ENCODE measurements at regions not wholly inside any gene's neighbourhood (a gene's known extent, or its start where the extent isn't known, plus 50 kb on each side); places are given as distances from the start of the nearest gene placed in this dataset.
"Not testable (repeated sequence)": the region's sequence is repeated elsewhere in the genome, so short reads cannot be mapped to it uniquely, and the experiment has no call there.

DNA sequence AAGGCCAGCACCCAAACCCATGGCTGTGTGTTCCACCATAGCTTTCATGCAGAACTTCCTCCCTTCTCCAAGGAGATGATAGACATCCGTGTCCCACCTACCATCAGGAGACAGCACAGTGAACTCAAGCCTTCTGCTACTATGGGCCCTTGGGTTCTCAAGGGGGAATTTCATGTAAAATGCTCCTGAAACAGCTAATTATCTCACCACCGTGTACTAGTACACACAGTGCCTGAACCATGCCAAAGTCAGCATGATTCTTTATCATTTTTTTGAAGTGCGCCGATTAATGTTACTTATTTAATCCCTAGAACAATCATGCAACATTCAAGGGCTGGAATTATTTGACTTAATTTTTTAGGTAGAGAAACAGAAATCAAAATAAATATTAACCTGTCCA, 151.7 kb downstream of the FAM72C start:
- FAIRE-seq; DNase-seq; H3K27me3 ChIP-seq (ENCODE audit: control insufficient read depth, insufficient read depth, low read length); H3K36me3 ChIP-seq (ENCODE audit: control insufficient read depth in 2 of 3, insufficient read depth in 3 of 3, low read length in 3 of 3); intact Hi-C loops (cut with DNase I); H3K4me3 ChIP-seq (ENCODE audit: low read length in 3 of 3); H3K4me1 ChIP-seq (ENCODE audit: control insufficient read depth in 2 of 3, insufficient read depth in 2 of 3, low read depth in 1 of 3, low read length in 3 of 3); H3K9me3 ChIP-seq (ENCODE audit: control insufficient read depth in 2 of 3, insufficient read depth in 1 of 3, low read length in 3 of 3); H3K9ac ChIP-seq (ENCODE audit: low read length in 3 of 3); H3K27ac ChIP-seq (ENCODE audit: low read depth in 2 of 2, low read length in 2 of 2): not testable (repeated sequence)

GRCh38 chr1:143816369-143816768, 155.4 kb downstream of the FAM72C start:
- FAIRE-seq; H3K4me1 ChIP-seq (ENCODE audit: control insufficient read depth in 2 of 3, insufficient read depth in 2 of 3, low read depth in 1 of 3, low read length in 3 of 3); intact Hi-C loops (cut with DNase I); H3K9me3 ChIP-seq (ENCODE audit: control insufficient read depth in 2 of 3, insufficient read depth in 1 of 3, low read length in 3 of 3); H3K36me3 ChIP-seq (ENCODE audit: control insufficient read depth in 2 of 3, insufficient read depth in 3 of 3, low read length in 3 of 3); H3K9ac ChIP-seq (ENCODE audit: low read length in 3 of 3); DNase-seq; H3K27ac ChIP-seq (ENCODE audit: low read depth in 2 of 2, low read length in 2 of 2); H3K27me3 ChIP-seq (ENCODE audit: control insufficient read depth, insufficient read depth, low read length); H3K4me3 ChIP-seq (ENCODE audit: low read length in 3 of 3): not testable (repeated sequence)

- FAIRE-seq; H3K4me1 ChIP-seq (ENCODE audit: control insufficient read depth in 2 of 3, insufficient read depth in 2 of 3, low read depth in 1 of 3, low read length in 3 of 3); H3K4me3 ChIP-seq (ENCODE audit: low read length in 3 of 3); intact Hi-C loops (cut with DNase I); H3K27ac ChIP-seq (ENCODE audit: low read depth in 2 of 2, low read length in 2 of 2); H3K36me3 ChIP-seq (ENCODE audit: control insufficient read depth in 2 of 3, insufficient read depth in 3 of 3, low read length in 3 of 3); H3K9me3 ChIP-seq (ENCODE audit: control insufficient read depth in 2 of 3, insufficient read depth in 1 of 3, low read length in 3 of 3); H3K9ac ChIP-seq (ENCODE audit: low read length in 3 of 3); DNase-seq; H3K27me3 ChIP-seq (ENCODE audit: control insufficient read depth, insufficient read depth, low read length): not testable (repeated sequence)
Observed at GRCh38 chr1:143805374-143805773, 166.4 kb downstream of the FAM72C start.

DNA sequence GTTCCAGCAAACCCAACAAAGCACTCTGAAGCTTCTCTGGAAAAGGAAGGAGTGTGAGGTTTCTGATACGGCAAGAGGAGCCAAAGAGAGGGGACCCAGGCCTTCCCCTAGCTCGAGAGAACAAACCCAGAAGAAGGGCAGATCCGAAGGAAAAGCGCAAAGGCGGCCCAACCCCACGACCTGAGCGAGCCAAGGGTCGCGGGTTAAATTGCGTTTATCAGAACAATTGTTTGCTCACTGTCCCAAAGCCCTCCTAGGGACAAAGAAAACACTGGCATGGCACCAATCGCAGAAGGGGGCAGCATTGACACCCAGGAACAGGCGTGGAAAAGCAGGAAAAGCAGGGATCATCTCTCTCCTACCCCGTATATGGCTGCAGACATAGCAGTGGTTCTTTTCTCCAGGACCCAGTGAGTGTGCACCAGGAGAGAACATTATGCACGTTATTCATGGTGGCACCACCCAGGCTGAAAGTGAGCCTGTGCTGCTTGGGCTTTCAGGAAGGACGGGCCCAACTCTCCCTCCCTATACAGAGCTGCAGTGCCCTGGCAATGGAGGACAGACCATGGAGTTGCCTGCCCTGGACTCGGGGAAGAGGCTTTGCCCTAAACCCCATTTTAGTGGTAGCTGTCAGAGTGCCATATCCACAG, 167.0 kb downstream of the FAM72C start:
- intact Hi-C loops (cut with DNase I); H3K27me3 ChIP-seq (ENCODE audit: control insufficient read depth, insufficient read depth, low read length); H3K36me3 ChIP-seq (ENCODE audit: control insufficient read depth in 2 of 3, insufficient read depth in 3 of 3, low read length in 3 of 3); H3K27ac ChIP-seq (ENCODE audit: low read depth in 2 of 2, low read length in 2 of 2); H3K9ac ChIP-seq (ENCODE audit: low read length in 3 of 3); H3K9me3 ChIP-seq (ENCODE audit: control insufficient read depth in 2 of 3, insufficient read depth in 1 of 3, low read length in 3 of 3); H3K4me1 ChIP-seq (ENCODE audit: control insufficient read depth in 2 of 3, insufficient read depth in 2 of 3, low read depth in 1 of 3, low read length in 3 of 3); FAIRE-seq; H3K4me3 ChIP-seq (ENCODE audit: low read length in 3 of 3): not testable (repeated sequence)
- peak in 1 of 5 donors; percentile 12 for DNase-seq

DNA sequence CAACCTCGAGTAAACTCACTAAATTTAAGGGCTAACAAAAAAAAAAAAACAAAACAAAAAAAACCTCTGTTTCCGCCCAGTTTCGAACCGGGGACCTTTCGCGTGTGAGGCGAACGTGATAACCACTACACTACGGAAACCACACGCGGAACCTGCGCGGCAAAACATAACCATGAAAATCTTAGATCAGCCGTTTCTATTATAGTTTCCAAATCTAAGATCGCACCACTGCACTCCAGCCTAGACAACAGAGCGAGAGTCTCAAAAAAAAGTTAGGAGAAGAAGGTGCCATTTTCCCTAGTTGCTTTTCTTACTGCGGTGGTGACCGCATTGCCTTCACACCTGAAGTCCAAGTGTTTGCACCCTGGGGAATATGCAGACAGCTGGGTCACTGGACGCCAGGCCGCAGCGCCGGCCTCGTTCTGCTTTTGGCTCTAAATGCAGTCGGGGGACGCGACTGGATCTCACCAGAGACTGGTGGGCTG, 167.8 kb downstream of the FAM72C start:
- H3K4me1 ChIP-seq (ENCODE audit: control insufficient read depth in 2 of 3, insufficient read depth in 2 of 3, low read depth in 1 of 3, low read length in 3 of 3); H3K27me3 ChIP-seq (ENCODE audit: control insufficient read depth, insufficient read depth, low read length); H3K27ac ChIP-seq (ENCODE audit: low read depth in 2 of 2, low read length in 2 of 2); intact Hi-C loops (cut with DNase I); FAIRE-seq; H3K36me3 ChIP-seq (ENCODE audit: control insufficient read depth in 2 of 3, insufficient read depth in 3 of 3, low read length in 3 of 3); H3K9me3 ChIP-seq (ENCODE audit: control insufficient read depth in 2 of 3, insufficient read depth in 1 of 3, low read length in 3 of 3): not testable (repeated sequence)
- Histone ChIP-seq H3K9ac (ENCODE audit: low read length in 3 of 3) (peak overlapping the region in 1 of 3 donors; percentile 57), H3K4me3 (ENCODE audit: low read length in 3 of 3) (peak overlapping the region; percentile 47 to 76 (median 61))
- DNase-seq = peak; percentile 28 to 76 (median 52)

DNA sequence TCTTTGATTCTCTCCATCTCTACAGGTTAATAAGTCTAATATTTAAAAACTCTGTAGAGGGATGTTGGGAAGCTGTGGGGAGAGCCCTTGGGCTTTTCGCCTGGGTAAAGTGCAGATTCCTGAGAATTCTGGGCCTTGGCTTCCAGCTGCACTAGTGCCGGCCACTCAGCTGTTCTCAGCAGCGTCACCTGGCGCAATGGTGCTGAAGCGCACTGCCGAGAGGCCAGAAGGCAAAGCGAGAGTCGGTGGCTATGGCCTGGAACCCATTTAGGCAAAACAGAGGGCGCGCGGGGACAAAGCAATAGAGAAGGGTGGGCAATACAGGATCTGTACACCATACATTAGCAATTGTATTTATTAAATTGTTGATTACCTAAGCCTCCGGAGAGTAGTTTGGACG, 168.7 kb downstream of the FAM72C start:
- H3K27ac ChIP-seq (ENCODE audit: low read depth in 2 of 2, low read length in 2 of 2); H3K27me3 ChIP-seq (ENCODE audit: control insufficient read depth, insufficient read depth, low read length); H3K4me3 ChIP-seq (ENCODE audit: low read length in 3 of 3); H3K9ac ChIP-seq (ENCODE audit: low read length in 3 of 3); H3K36me3 ChIP-seq (ENCODE audit: control insufficient read depth in 2 of 3, insufficient read depth in 3 of 3, low read length in 3 of 3); FAIRE-seq; H3K4me1 ChIP-seq (ENCODE audit: control insufficient read depth in 2 of 3, insufficient read depth in 2 of 3, low read depth in 1 of 3, low read length in 3 of 3); intact Hi-C loops (cut with DNase I); H3K9me3 ChIP-seq (ENCODE audit: control insufficient read depth in 2 of 3, insufficient read depth in 1 of 3, low read length in 3 of 3); DNase-seq: not testable (repeated sequence)

- H3K9ac ChIP-seq (ENCODE audit: low read length in 3 of 3); intact Hi-C loops (cut with DNase I); DNase-seq; H3K9me3 ChIP-seq (ENCODE audit: control insufficient read depth in 2 of 3, insufficient read depth in 1 of 3, low read length in 3 of 3); FAIRE-seq; H3K27ac ChIP-seq (ENCODE audit: low read depth in 2 of 2, low read length in 2 of 2); H3K36me3 ChIP-seq (ENCODE audit: control insufficient read depth in 2 of 3, insufficient read depth in 3 of 3, low read length in 3 of 3); H3K4me3 ChIP-seq (ENCODE audit: low read length in 3 of 3); H3K4me1 ChIP-seq (ENCODE audit: control insufficient read depth in 2 of 3, insufficient read depth in 2 of 3, low read depth in 1 of 3, low read length in 3 of 3); H3K27me3 ChIP-seq (ENCODE audit: control insufficient read depth, insufficient read depth, low read length): not testable (repeated sequence)
Observed at GRCh38 chr1:143799568-143800187, 172.1 kb downstream of the FAM72C start.

DNA sequence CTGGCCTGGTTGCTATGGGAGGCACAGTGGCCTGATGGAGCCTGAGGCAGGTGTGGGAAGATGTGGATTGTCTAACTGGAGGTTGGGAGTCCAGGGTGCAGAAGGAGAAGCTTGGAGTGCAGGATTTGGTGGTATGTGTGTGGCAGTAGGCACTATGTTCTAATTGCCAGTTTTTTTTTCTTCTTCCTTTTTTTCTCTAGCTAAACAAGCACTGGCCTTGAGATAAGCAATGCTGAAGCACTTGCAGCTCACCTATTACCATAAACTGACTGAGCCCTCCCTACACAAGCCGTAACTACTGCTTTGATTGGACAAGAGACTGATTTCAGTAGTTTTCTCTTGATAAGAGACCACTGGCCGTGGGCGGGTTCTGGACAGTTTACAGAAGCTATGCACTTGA, 175.4 kb downstream of the FAM72C start:
- H3K27ac ChIP-seq (ENCODE audit: low read depth in 2 of 2, low read length in 2 of 2); DNase-seq; H3K27me3 ChIP-seq (ENCODE audit: control insufficient read depth, insufficient read depth, low read length); H3K36me3 ChIP-seq (ENCODE audit: control insufficient read depth in 2 of 3, insufficient read depth in 3 of 3, low read length in 3 of 3); H3K9me3 ChIP-seq (ENCODE audit: control insufficient read depth in 2 of 3, insufficient read depth in 1 of 3, low read length in 3 of 3); H3K4me1 ChIP-seq (ENCODE audit: control insufficient read depth in 2 of 3, insufficient read depth in 2 of 3, low read depth in 1 of 3, low read length in 3 of 3); H3K4me3 ChIP-seq (ENCODE audit: low read length in 3 of 3); H3K9ac ChIP-seq (ENCODE audit: low read length in 3 of 3); intact Hi-C loops (cut with DNase I); FAIRE-seq: not testable (repeated sequence)
